GM19328 (cell line): ENCODE measurements at regions not wholly inside any gene's neighbourhood (a gene's known extent, or its start where the extent isn't known, plus 50 kb on each side); places are given as distances from the start of the nearest gene placed in this dataset.
"Not testable (repeated sequence)": the region's sequence is repeated elsewhere in the genome, so short reads cannot be mapped to it uniquely, and the experiment has no call there.

Experiments
- ATAC-seq: cut with Tn5 transposase; IDR thresholded peaks from one replicate; pipeline ENCODE4 v1.9.1; 2021; ENCODE audit warnings: mild to moderate bottlenecking, moderate library complexity; ENCODE audit not compliant: unreplicated experiment

DNA sequence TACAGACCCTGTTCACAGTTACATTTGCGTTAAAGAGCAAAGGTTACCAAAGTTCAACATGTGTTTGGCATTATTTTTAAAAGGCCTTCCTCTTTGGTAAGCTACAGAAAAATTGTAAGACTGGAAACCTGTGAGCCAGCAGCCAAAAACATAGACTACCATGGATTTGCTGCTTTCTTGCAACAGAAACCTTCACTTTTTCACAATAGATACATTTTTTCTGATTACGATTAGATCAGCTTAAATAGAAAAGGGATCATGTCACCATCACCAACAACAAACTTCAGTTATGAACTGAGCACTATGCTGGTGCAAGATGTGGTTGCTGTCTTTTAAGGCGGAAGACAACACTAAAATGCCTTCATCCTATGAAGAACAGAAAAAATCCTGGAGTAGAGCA is 112.3 kb upstream of the MARCKS start:
- ATAC-seq: no peak

DNA sequence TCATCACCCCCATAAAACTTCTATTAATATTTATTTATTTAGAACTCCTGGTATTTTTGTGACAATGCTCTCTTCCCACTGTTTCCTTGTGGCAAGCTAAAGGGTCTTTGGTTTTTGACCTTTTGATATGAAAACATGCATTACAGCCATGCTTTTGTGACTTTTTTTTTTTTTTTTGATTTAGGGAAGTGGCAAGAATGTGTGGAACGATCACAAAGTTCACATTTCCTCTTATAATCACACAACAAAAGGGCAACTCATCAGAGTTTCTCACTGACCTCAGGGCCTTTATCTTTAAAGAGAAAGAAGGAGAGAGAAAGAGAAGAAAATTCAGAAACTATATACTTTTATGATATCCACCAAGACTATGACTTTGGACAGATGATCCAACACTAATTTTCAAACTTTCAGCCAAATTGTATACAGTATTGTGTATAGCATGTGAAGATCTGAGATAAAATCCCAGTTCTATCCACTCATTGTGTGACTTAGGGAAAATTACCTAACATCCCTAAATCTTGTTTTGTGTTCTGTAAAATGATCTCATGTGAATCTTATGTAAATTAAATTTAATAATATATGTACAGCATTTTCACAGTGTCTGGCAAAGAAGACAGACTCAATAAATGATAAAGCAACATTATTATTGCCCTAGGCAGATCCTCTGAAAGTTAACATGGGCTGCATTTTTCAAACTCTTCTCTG is 106.8 kb upstream of the MARCKS start:
- no peak for ATAC-seq

DNA sequence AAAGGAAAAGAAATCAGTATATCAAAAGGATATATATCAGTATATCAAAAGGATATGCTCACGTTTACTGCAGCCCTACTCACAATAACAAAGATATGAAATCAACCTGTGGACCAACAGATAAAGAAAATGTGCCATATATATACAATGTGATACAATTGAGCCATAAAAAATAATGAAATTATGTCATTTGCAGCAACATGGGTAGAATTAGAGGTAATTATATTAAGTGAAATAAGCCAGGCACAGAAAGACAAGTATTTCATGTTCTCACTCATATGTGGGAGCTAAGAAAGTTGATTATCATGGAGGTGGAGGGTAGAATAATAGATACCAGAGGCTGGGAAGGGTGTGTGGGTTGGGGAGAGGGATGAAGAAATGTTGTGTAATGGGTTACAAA is 102.9 kb upstream of the MARCKS start:
- ATAC-seq: no peak

DNA sequence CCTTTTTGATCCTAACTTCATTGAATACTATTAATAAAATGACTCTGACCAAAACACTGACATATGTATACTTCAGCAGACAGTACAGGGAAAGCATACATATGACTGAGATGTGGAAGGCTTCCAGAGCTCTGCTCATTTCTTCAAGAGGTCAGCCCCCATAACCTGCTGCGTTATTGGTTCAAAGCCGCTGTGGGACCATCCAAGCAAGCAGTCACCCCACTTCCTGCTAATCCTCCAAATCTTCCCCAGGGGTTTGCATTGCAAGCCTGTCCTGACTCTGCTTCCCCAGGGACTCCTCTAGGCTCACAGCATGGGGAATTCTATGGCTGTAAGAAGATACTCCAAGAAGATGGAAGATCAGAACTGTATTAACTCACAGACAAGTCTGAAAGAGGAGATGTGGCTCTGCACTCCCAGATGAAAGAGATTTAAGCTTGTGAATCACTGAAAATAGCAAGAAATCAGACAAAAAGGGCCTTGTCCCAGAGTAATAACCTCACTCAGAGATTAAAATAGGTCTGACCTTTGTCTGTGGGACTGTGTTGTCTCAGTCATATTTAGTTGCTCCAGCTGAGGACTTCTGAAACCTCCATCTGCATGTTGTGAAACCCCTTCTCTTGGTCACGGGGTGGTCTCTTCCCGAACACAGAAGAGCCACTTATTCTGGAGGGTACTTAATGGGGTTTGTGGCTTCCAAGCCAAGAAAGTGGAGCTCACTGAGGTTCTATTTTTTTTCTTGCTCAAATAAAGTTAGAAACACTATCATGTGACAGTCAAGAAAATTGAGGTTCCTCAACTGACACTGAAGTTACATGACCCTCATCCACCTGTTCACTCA is 101.5 kb upstream of the MARCKS start:
- peak; percentile 77 for ATAC-seq

DNA sequence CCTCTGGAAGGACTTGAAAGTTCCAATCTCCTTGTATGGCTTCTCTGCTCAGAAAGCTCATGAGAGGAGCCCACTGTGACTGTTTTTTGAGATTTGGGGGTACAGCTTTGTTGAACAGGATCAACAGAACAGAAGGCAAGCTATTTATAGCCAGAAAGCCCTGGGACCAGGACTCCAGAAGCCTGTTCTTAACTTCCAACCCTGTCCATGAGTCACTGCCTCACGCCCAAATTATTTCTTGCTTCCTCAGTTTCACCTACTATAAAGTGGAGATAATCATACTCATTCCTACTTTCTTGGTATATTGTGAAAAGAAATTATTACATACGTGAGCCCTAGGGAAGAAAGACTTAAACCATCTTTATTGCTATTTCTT is 100.9 kb upstream of the MARCKS start:
- no peak for ATAC-seq

DNA sequence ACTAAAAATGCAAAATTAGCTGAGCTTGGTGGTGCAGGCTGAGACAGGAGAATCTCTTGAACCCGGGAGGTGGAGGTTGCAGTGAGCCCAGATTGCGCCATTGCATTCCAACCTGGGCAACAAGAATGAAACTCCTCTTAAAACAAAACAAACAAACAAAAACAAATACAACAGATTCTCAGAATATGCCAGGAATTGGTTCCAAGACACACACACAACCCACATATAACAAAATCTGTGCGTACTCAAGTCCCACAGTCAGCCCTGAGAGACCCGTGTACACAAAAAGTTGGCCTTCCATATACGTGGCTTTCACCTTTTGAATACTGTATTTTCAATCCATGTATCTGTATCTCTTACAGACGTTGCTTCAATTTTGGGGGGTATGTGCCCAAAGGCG is 98.9 kb upstream of the MARCKS start:
- no peak for ATAC-seq

DNA sequence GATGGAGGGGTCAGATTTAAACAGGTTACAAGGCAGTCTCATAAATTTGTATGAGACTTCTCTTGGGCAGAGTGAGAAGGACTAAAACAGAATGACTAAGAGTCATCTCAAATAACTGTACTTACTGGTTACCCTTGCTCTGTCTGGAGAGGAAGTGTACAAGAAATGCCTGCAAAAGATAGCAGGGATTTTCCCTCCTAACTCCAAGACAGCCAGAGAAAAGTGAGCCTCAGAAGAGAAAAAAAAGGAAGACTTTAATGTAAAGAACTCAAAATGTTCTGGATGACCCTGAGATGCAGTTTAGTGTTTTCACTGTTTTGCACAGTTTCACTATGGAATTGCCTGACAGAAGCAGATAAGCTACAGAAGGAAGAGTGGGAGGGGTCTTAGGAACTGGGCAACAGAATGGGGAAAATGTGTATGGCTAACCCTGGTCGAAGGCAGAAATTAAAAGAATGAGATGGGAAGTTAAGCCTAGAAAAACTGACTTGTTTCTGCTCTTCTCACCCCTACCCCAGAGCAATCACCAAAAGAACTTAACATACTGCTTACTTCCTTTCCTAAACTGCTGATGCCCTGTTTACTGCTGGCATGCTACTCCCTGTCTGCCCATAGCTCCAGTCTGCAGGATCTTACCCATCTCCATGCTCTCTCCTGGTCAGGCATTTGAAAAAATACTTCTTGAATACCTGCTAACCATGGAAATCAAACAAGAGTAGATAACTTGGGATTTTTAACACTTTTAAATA is 98.1 kb upstream of the MARCKS start:
- no peak for ATAC-seq

DNA sequence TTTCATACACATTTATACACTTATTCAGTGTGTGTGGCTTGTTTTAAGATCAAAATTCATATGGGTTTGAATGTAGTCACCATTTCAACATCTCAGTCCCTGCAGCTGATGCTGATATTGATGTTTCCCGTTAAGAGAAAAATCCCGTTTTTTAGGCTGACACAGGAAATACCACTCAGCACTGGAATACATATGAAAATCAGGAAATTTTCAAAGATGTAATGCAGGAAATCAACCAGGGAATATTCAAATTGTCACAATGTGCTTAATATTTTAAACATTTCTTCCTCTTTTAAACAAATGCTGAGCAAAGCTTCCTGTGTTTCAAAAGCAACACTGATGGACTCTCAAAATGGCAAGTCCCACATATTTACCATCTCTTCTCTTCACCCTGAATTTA is 94.5 kb upstream of the MARCKS start:
- ATAC-seq: no peak

DNA sequence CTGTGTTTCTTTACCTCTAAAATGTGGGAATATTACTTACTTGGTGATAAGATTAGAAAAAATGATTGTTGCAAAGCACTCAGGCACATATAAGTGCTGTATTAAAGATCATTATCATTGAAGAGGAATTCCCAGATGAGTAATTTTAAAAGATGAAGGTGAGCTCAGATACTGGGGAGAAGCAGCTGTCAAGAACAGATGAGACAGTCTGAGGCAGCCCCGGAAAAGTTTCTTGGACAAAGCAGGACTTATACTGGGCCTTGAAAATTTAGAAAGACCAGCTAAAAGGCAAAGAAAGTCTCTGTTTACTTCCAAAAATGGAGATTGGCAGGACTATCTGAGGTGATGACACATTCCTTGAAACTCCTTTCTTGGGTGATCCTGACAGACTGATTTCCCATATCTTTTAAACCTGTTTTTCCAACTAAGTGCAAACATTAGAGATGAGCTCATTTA is 93.8 kb upstream of the MARCKS start:
- no peak for ATAC-seq

DNA sequence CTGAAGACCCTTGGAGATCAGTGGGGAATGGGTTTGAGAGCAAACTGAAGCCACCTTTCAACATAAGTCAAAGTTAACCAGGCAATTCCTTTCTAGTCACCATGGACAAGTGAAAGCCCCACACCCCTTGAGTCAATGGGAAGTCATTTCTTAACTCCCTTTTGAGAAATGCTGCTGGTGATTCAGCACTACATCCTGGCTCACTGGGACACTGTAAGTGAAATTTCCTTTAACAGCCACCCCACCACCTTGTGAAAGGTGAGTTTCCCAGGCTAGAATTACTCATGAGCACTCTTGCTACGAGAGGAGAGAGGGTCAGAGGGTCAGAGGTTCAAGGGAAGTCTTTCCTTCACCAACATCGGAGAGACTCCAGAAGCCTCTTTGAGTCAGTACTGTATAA is 93.3 kb upstream of the MARCKS start:
- peak; percentile 53 for ATAC-seq

DNA sequence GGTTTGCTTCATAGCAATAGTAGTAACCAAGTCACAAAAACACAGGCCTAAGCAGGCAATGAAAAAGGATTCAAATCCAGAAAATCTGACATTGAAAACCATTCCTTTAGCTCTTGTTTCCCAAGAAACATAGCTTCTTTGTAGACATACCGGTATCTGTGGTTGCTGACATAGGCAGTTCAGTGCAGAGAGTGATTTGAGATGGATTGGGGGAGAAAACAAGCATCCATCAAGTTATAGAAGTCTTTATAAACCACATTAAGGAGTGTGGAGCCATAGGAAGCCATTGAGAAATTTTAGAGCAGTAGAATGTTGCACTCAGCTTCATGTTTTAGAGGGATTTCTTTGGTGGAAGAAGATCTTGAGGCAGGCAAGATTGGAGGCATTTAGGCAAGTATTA is 91.2 kb upstream of the MARCKS start:
- no peak for ATAC-seq

DNA sequence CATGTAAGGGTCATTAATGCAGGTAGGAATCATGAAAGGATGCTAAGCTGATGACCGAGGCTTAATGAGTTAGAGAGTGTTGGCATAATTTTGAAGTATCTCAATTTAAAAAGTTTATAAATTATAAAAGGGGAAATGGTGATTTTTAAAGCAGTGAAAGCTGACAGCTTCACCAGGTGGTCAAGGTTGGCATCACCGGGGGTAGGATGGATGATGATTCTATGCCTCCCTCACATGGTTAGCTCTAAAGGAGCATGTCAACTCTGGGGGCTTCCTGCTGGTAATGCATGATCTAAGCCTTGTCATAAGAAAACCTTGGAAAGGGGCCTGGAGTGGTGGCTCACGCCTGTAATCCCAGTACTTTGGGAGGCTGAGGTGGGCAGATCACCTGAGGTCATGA is 89.2 kb upstream of the MARCKS start:
- no peak for ATAC-seq

DNA sequence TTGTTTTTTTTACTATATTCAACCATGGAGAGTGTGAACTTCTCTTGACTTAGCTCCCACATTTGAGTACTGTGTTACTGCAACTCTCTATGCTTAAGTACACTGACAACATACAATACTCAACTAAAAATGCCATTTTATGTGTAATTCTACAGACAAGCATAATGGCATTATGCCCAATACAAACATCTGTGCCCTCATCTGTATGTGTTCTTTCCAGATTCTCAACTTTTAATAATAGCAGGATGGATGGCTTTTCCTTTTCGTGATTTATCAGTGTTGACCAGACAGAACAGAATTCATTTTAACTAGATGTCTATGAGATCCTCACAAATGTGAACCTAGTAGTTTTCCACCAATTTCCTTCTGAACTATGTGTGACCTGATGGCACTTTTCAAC is 84.2 kb upstream of the MARCKS start:
- ATAC-seq: no peak

DNA sequence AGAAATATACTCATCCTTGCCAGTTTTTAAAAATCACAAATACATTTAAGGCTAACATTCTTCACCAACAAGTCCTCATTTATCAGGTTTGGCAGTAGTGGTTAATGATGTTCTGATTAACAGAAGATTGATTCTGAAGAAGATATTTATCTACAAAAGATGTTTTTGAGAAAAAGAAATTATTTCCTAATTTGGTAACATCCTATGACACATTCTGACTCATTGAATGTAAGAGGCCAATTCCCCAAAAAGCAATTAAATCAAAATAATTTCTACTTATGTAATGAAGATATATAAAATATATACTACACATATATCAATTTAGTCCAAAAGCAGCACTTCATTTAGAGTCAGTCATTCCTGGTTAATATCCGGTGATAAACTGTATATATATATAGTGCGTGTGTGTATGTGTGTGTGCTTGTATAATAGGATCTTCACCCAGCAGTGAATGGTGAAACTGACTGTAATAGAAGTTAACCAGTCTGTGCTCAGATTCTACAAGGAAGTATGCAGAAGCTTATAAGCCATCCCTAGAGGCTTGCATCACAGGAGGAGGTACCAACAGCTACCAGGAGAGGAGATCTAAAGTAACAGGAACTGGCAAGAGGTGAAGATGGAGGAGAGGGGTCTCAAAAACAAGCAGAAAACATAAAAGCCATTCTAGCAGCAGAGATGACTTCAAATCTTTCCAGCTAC is 82.9 kb upstream of the MARCKS start:
- ATAC-seq: no peak

DNA sequence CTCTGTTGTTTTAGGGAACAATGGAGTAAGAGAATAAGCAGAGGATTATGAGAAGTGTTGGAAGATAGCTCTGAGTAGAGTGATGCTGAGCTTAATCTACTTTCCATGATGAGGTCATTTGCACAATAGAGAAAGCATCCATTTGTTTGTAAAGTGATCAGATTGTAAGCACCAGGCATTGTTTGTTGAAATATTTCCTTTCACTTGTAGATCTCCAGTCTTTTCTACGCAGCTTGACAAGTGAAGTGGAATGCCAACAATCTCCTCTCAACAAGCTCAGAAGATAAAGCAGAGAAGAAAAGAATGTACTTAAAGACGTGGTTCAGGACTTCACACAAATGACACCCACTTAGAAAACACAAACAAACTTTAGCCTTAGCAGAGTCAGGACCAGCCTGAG is 80.1 kb upstream of the MARCKS start:
- no peak for ATAC-seq

DNA sequence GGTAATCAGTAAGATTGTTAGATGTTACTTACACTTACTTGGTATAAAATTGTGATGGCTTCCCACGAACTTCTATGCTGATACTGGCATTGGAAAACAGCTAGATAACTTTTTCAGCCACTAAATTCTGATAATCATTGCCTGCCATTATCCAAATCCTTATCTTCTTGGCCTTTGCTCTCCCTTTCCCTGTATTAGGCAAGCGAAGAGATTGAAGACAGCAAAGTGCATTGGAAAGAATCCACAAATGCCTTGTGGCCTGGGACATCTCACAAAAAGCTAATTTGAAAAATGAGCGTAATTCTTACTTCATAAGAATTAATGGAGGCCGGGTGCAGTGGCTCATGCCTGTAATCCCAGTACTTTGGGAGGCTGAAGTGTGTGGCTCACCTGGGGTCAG is 79.5 kb upstream of the MARCKS start:
- ATAC-seq: no peak

DNA sequence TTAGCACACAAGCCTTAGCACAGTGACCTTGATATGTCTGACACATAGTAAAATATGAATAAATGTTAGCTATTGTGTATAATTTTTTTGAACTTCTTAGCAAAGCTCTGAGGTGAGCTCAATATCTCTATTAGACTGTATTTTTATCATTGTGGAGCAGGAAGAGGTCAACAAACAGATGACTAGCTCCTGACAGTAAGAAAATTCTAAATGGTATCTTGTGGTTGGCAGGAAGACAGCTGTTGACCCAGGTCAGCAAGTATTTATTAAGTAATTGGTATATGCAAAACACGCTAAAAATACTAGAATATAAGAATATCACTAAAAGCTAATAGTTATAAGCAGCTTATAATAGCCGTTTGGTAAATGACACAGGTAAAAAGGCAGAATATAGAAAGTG is 77.5 kb upstream of the MARCKS start:
- no peak for ATAC-seq

DNA sequence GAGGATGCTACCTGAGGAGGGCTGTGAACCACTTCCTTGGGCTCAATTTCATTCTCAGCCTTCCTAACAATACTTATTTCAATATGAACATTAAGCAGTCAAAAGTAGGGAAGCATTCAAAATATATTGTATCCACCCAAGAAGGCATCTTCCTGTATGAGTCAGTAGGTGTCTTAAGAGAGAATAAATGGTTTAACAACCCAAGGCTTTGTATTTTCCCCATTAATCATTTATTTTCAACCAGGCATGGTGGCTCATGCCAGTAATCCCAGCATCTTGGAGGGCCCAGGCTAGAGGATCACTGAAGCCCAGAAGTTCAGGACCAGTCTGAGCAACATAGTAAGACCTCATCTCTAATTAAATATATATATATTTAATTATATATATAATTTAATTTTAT is 74.5 kb upstream of the MARCKS start:
- no peak for ATAC-seq

DNA sequence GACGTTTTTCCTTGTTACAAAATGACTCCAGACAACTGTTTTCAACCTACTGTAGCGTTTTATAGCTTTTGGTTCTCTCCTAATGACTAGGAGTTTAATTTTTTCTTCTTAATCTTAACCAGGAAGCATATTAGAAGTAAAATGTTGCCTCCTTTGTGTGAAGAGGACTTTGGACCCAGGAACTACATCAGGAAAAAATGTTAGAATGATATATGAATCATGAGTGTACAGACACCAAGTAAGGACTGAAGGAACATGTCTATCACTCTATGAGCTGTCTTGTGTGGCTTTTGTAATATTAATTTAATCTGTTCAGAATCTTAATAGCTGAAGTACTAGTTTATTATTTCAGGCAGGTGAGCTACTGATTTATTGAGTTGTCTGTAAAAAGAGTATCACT is 71.0 kb upstream of the MARCKS start:
- ATAC-seq: no peak

DNA sequence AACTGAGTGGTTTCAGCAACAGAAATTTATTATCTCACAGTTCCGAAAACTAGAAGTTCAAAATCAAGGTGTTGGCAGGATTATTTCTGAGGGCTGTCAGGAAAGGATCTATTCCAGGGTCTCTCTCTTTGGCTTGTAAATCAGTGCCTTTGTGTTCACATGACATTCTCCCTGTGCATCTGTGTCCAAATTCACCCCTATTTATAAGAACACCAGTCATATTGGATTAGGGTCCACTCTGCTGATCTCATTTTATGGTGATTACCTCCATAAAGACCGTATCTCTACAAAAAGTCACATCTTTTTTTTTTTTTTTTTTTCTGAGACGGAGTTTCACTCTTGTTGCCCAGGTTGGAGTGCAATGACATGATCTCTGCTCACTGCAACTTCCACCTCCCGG is 68.6 kb upstream of the MARCKS start:
- ATAC-seq: no peak

DNA sequence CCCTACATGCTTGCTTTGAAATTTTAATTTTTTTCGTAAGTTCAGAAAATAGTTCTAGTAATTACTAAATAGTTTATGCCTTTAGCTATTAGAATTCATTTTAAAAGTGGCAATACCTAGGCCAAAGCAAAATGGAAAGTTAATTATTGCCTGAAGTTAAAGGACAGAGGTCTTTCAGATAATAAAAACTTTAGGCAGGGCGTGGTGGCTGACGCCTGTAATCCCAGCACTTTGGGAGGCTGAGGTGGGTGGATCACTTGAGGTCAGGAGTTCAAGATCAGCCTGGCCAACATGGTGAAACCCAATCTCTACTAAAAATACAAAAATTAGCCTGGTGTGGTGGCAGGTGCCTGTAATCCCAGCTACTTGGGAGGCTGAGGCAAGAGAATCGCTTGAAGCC is 65.9 kb upstream of the MARCKS start:
- ATAC-seq: not testable (repeated sequence)
